ENCODE measurements at regions not wholly inside any gene's neighbourhood (a gene's known extent, or its start where the extent isn't known, plus 50 kb on each side); places are given as distances from the start of the nearest gene placed in this dataset.
A peak's percentile ranks its signal among the peaks of the same experiment; 100 is the strongest.

DNA sequence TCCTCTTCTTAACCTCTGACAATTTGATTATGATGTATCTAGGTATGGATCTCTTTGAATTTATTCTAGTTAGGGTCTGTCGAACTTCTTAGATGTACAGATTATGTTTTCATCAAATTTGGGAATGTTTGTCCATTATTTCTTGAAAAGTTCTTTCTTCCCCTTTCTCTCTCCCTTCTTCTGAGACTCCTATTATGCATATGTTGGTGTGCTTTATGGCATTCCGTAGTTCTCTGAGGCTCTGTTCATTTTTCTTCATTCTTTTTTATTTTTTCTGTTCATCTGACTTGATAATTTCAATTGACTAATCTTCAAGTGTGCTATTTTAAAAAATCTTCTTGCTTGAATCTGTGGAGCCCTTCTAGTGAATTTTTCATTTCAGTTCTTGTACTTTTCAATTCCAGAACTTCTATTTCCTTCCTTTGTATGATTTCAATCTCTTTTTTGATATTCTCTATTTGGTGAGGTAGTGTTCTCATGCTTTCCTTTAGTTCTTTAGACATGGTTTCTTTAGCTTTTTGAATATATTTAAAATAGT is 79.8 kb downstream of the TMEM270 start:
- Histone ChIP-seq H3K4me3 (ENCODE audit: low read depth, low read length) (no peak overlapping the region), H3K27me3 (ENCODE audit: control insufficient read depth, insufficient read depth, low read length) (no peaks in the 10 kb centered on the region), H3K36me3 (ENCODE audit: control insufficient read depth, insufficient read depth, low read length) (no peaks in the 10 kb centered on the region)
- DNase-seq (ENCODE audit: low read depth), result no peak
- ChIA-PET POLR2A (no interaction called here), CTCF (no interaction called here)
- TF ChIP-seq, protein P1, sequence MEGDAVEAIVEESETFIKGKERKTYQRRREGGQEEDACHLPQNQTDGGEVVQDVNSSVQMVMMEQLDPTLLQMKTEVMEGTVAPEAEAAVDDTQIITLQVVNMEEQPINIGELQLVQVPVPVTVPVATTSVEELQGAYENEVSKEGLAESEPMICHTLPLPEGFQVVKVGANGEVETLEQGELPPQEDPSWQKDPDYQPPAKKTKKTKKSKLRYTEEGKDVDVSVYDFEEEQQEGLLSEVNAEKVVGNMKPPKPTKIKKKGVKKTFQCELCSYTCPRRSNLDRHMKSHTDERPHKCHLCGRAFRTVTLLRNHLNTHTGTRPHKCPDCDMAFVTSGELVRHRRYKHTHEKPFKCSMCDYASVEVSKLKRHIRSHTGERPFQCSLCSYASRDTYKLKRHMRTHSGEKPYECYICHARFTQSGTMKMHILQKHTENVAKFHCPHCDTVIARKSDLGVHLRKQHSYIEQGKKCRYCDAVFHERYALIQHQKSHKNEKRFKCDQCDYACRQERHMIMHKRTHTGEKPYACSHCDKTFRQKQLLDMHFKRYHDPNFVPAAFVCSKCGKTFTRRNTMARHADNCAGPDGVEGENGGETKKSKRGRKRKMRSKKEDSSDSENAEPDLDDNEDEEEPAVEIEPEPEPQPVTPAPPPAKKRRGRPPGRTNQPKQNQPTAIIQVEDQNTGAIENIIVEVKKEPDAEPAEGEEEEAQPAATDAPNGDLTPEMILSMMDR (IDR thresholded peaks at IDR 0.05; ENCODE audit: insufficient read depth, low read depth, low read length), result no peak

- Histone ChIP-seq H3K4me3 (ENCODE audit: low read depth, low read length) (no peak overlapping the region), H3K27me3 (ENCODE audit: control insufficient read depth, insufficient read depth, low read length) (no peaks in the 10 kb centered on the region), H3K36me3 (ENCODE audit: control insufficient read depth, insufficient read depth, low read length) (no peaks in the 10 kb centered on the region)
- TF ChIP-seq, protein P1 (IDR thresholded peaks at IDR 0.05; ENCODE audit: insufficient read depth, low read depth, low read length), result no peak
- CTCF ChIA-PET, result interaction anchor here (0.6 to 1.3 kb wide), 3 partner anchors 85 to 121 kb away, joined by 3 to 9 read pairs (median 4); partner anchors contain the start of gene ELN
- peak; percentile 31 for DNase-seq (ENCODE audit: low read depth)
- POLR2A ChIA-PET, result no interaction called here
These were observed 81.0 kb downstream of the TMEM270 start for GRCh38 chr7:73941836-73942551.

DNA sequence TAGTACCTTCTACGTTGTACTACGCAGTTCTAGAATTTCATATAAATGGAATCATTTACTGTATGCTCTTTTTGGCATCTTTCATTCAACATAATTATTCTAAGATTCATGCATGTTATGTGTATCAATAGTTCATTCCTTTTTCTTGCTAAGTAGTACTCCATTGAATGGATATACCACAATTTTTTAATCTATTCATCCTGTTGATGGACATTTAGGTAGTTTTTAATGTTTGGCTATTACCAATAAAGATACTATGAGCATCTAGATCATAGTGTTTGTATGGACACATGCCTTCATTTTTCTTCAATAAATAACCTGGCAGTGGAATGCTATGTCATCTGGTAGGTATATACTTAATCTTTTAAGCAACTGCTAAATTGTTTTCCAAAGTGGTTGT is 83.0 kb upstream of the ELN start:
- H3K27me3 ChIP-seq (ENCODE audit: control insufficient read depth, insufficient read depth, low read length), result no peaks in the 10 kb centered on the region
- ChIA-PET POLR2A (no interaction called here), CTCF (no interaction called here)
- no peaks in the 10 kb centered on the region for H3K36me3 ChIP-seq (ENCODE audit: control insufficient read depth, insufficient read depth, low read length)
- no peak overlapping the region for H3K4me3 ChIP-seq (ENCODE audit: low read depth, low read length)
- TF ChIP-seq, protein P1 (IDR thresholded peaks at IDR 0.05; ENCODE audit: insufficient read depth, low read depth, low read length), result no peak
- no peak for DNase-seq (ENCODE audit: low read depth)

DNA sequence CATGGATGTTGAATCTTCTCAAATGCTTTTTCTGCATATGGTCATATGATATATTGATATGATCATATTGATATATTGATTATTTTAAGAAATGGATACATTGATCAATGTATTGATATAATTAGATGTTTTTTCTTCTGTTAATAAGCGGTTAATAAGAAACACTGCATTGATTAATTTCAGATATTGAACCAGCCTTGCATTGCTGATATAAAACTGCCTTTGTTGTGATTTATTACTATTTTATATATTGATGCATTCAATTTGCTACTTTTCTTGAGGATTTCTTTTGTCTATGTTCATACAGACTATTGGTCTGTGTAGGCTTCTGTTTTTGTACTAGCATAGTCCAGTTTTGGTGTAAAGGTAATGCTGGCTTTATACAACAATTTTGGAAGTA is 79.7 kb upstream of the ELN start:
- ChIA-PET CTCF (no interaction called here), POLR2A (no interaction called here)
- H3K36me3 ChIP-seq (ENCODE audit: control insufficient read depth, insufficient read depth, low read length), result no peaks in the 10 kb centered on the region
- no peak overlapping the region for H3K4me3 ChIP-seq (ENCODE audit: low read depth, low read length)
- TF ChIP-seq, protein P1 (IDR thresholded peaks at IDR 0.05; ENCODE audit: insufficient read depth, low read depth, low read length), result no peak
- H3K27me3 ChIP-seq (ENCODE audit: control insufficient read depth, insufficient read depth, low read length), result no peaks in the 10 kb centered on the region
- no peak for DNase-seq (ENCODE audit: low read depth)

DNA sequence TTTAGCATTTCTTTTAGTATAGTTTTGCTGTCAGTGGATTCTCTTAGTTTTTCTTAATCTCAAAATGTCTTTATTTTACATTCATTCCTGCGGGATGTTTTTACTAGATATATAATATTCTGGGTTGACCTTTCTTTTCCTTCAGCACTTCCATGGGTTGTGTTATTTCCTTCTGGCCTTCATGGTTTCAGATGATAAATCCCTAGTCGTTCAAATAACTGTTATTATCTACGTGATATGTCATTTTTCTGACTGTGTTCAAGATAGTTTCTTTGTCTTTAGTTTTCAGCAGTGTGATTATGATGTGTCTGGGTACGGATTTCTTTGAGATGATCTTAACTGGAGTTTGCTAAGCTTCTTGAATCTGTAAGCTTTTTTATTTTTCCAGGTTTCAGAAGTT is 75.7 kb upstream of the ELN start:
- ChIA-PET CTCF (interaction anchor here (0.6 to 0.7 kb wide), 3 partner anchors 21 to 29 kb away, joined by 3 read pairs; no protein-coding TSS in a partner anchor), POLR2A (no interaction called here)
- no peak for DNase-seq (ENCODE audit: low read depth)
- TF ChIP-seq, protein P1 (IDR thresholded peaks at IDR 0.05; ENCODE audit: insufficient read depth, low read depth, low read length), result no peak
- H3K36me3 ChIP-seq (ENCODE audit: control insufficient read depth, insufficient read depth, low read length), result no peaks in the 10 kb centered on the region
- H3K4me3 ChIP-seq (ENCODE audit: low read depth, low read length), result no peak overlapping the region
- H3K27me3 ChIP-seq (ENCODE audit: control insufficient read depth, insufficient read depth, low read length), result no peaks in the 10 kb centered on the region

Data from BJ (cell line).